HCT116 (cell line): ENCODE measurements at regions not wholly inside any gene's neighbourhood (a gene's known extent, or its start where the extent isn't known, plus 50 kb on each side); places are given as distances from the start of the nearest gene placed in this dataset.

Experiments used
- ATAC-seq: fragments of 200-7000 bp; cut with Tn5 transposase; 2 replicates; pipeline ENCODE4 v1.9.1; 2020; ENCODE audit warnings: mild to moderate bottlenecking, moderate library complexity
- BruUV-seq: library from RNA; stranded (reverse); fragments of 400-500 nt; replicated peaks from 2 replicates; lab custom pipeline; 2021; lab: Mats Ljungman, UMichigan
- CTCF ChIA-PET: fragments of 300-600 bp; sonication (Branson Sonifier 250); formaldehyde crosslinking; loops from one replicate; lab custom pipeline; 2021; ENCODE audit warnings: antibody characterized with exemption; lab: Charles Lee
- POLR2A ChIA-PET: fragments of 300-600, 350-600 bp; sonication (Branson Sonifier 250); formaldehyde crosslinking; loops from one replicate; lab custom pipeline; 2021; ENCODE audit warnings: antibody characterized with exemption; lab: Charles Lee
- RAD21 ChIA-PET, 2 experiments: fragments of 300-600 bp; sonication (Branson Sonifier 250); formaldehyde crosslinking; loops; one replicate each; lab custom pipeline; 2023; ENCODE audit warnings: low total read pairs in 2 of 2; ENCODE audit not compliant: uncharacterized antibody in 2 of 2, unreplicated experiment in 2 of 2, low non-redundant PET in 1 of 2; lab: Charles Lee
- DNase-seq: peaks from one replicate; pipeline ENCODE4 v3.0.0-alpha.2; 2010; ENCODE audit warnings: low read depth, low spot score
- H2AFZ ChIP-seq: fragments of 200-600 bp; shearing (Covaris generic), sonication (generic); 2 replicates; pipeline ENCODE4 v1.6.1; 2017; ENCODE audit warnings: low read depth, mixed run types, mixed read lengths, antibody characterized with exemption, low read length; ENCODE audit not compliant: poor library complexity, severe bottlenecking
- H3K27ac ChIP-seq: 2 replicates; pipeline ENCODE4 v1.5.1; 2012; ENCODE audit warnings: low read depth, low read length
- H3K27me3 ChIP-seq: fragments of 200-600 bp; sonication (generic); 2 replicates; pipeline ENCODE4 v1.6.1; 2016; ENCODE audit warnings: mixed run types, low read length, mixed read lengths; ENCODE audit not compliant: insufficient read depth
- H3K36me3 ChIP-seq, 2 experiments: fragments of 200-500 bp in 1 of 2; fragments of 200-600 bp in 1 of 2; sonication (Bioruptor generic) in 1 of 2; sonication (generic) in 1 of 2; 2 replicates each; pipeline versions ENCODE4 v1.5.1 to v1.6.1; 2014 to 2016; ENCODE audit warnings: low read length in 2 of 2, inconsistent platforms in 1 of 2, mixed read lengths in 1 of 2, mixed run types in 1 of 2; ENCODE audit not compliant: insufficient read depth in 2 of 2, control insufficient read depth in 1 of 2
- H3K4me1 ChIP-seq, 2 experiments: fragments of 200-600 bp in 1 of 2; sonication (generic) in 1 of 2; 2 replicates each; pipeline versions ENCODE4 v1.5.1 to v1.6.1; 2012 to 2017; ENCODE audit warnings: low read length in 2 of 2, inconsistent platforms in 1 of 2, mild to moderate bottlenecking in 1 of 2, mixed read lengths in 1 of 2, mixed run types in 1 of 2, moderate library complexity in 1 of 2; ENCODE audit not compliant: insufficient read depth in 2 of 2, control insufficient read depth in 1 of 2
- H3K4me2 ChIP-seq: fragments of 200-600 bp; sonication (generic); 2 replicates; pipeline ENCODE4 v1.6.1; 2017; ENCODE audit warnings: mixed run types, low read length, mixed read lengths
- H3K4me3 ChIP-seq, 2 experiments: fragments of 200-600 bp in 1 of 2; sonication (generic) in 1 of 2; replicated peaks in 1 of 2; 2 replicates each; pipeline ENCODE4 v1.5.1; 2011 to 2016; ENCODE audit warnings: low read length in 2 of 2, control low read depth in 1 of 2, low read depth in 1 of 2, mild to moderate bottlenecking in 1 of 2, mixed read lengths in 1 of 2, mixed run types in 1 of 2
- H3K79me2 ChIP-seq: fragments of 200-600 bp; sonication (generic); 2 replicates; pipeline ENCODE4 v1.6.1; 2017; ENCODE audit warnings: mild to moderate bottlenecking, mixed run types, low read length, moderate library complexity, mixed read lengths; ENCODE audit not compliant: insufficient read depth
- H3K9ac ChIP-seq: fragments of 200-600 bp; sonication (generic); 2 replicates; pipeline ENCODE4 v1.6.1; 2016; ENCODE audit warnings: low read length, mixed read lengths
- H3K9me2 ChIP-seq: fragments of 200-600 bp; sonication (generic), shearing (Covaris generic); 2 replicates; pipeline ENCODE4 v1.6.1; 2017; ENCODE audit warnings: mixed run types, mild to moderate bottlenecking, moderate library complexity; ENCODE audit not compliant: insufficient read depth
- H3K9me3 ChIP-seq, 2 experiments: fragments of 200-500 bp in 1 of 2; fragments of 200-600 bp in 1 of 2; sonication (Bioruptor generic) in 1 of 2; sonication (generic) in 1 of 2; 2 replicates each; pipeline ENCODE4 v1.6.1; 2014 to 2017; ENCODE audit warnings: low read length in 2 of 2, mixed read lengths in 2 of 2, inconsistent platforms in 1 of 2, low read depth in 1 of 2, mild to moderate bottlenecking in 1 of 2, mixed run types in 1 of 2, moderate library complexity in 1 of 2; ENCODE audit not compliant: control insufficient read depth in 1 of 2, insufficient read depth in 1 of 2
- H4K20me1 ChIP-seq: fragments of 200-600 bp; sonication (generic), shearing (Covaris generic); 2 replicates; pipeline ENCODE4 v1.6.1; 2017; ENCODE audit warnings: mixed run types, mild to moderate bottlenecking, moderate library complexity; ENCODE audit not compliant: insufficient read depth
- ATF3 ChIP-seq: IDR thresholded peaks from 2 replicates; pipeline ENCODE4 v1.6.1; 2012
- CBX3 ChIP-seq: IDR thresholded peaks from 2 replicates; pipeline ENCODE4 v1.6.1; 2012; ENCODE audit warnings: low read depth
- CEBPB ChIP-seq: IDR thresholded peaks from 2 replicates; pipeline ENCODE4 v1.6.1; 2012; ENCODE audit warnings: low read depth
- CTCF ChIP-seq, 3 experiments: fragments of 200-600 bp in 1 of 3; sonication (generic) in 1 of 3; IDR thresholded peaks in 2 of 3; conservative IDR thresholded peaks in 1 of 3; 2 replicates each; pipeline ENCODE4 v1.5.1; 2012 to 2017; ENCODE audit warnings: low read depth in 2 of 3, low read length in 2 of 3, antibody characterized with exemption in 1 of 3, borderline replicate concordance in 1 of 3, control low read depth in 1 of 3, mild to moderate bottlenecking in 1 of 3, mixed read lengths in 1 of 3, mixed run types in 1 of 3, moderate library complexity in 1 of 3; ENCODE audit not compliant: insufficient read depth in 1 of 3
- EGR1 ChIP-seq: IDR thresholded peaks from 2 replicates; pipeline ENCODE4 v1.6.1; 2012; ENCODE audit warnings: low read depth
- ELF1 ChIP-seq: IDR thresholded peaks from 2 replicates; pipeline ENCODE4 v1.6.1; 2012; ENCODE audit warnings: low read depth, borderline replicate concordance
- EZH2phosphoT487 ChIP-seq: fragments of 200-600 bp; IDR thresholded peaks from 2 replicates; pipeline ENCODE4 v1.6.1; 2018; ENCODE audit warnings: antibody characterized with exemption, borderline replicate concordance
- FOSL1 ChIP-seq: IDR thresholded peaks from 2 replicates; pipeline ENCODE4 v1.6.1; 2012; ENCODE audit warnings: low read depth
- MAX ChIP-seq: IDR thresholded peaks from 2 replicates; pipeline ENCODE4 v1.6.1; 2012
- POLR2AphosphoS5 ChIP-seq: IDR thresholded peaks from 2 replicates; pipeline ENCODE4 v1.6.1; 2011; ENCODE audit warnings: mild to moderate bottlenecking, low read depth, low read length, moderate library complexity
- RAD21 ChIP-seq: IDR thresholded peaks from 2 replicates; pipeline ENCODE4 v1.6.1; 2012; ENCODE audit warnings: low read depth, mild to moderate bottlenecking
- REST ChIP-seq: IDR thresholded peaks from 2 replicates; pipeline ENCODE4 v1.6.1; 2012; ENCODE audit warnings: low read depth
- SIN3A ChIP-seq: IDR thresholded peaks from 2 replicates; pipeline ENCODE4 v1.6.1; 2012; ENCODE audit warnings: low read depth
- SRF ChIP-seq: IDR thresholded peaks from 2 replicates; pipeline ENCODE4 v1.6.1; 2012; ENCODE audit warnings: low read depth
- TCF7L2 ChIP-seq: IDR thresholded peaks from 2 replicates; pipeline ENCODE4 v1.7.0; 2011; ENCODE audit warnings: borderline replicate concordance, inconsistent platforms; ENCODE audit not compliant: insufficient read depth, insufficient read length; ENCODE audit errors: extremely low read depth
- YY1 ChIP-seq: IDR thresholded peaks from 2 replicates; pipeline ENCODE4 v1.6.1; 2011; ENCODE audit warnings: low read length, low read depth, moderate library complexity, mild to moderate bottlenecking; ENCODE audit not compliant: insufficient replicate concordance; ENCODE audit errors: extremely low read depth
- ZBTB33 ChIP-seq: IDR thresholded peaks from 2 replicates; pipeline ENCODE4 v1.6.1; 2011; ENCODE audit warnings: mild to moderate bottlenecking, low read length, moderate library complexity; ENCODE audit not compliant: insufficient replicate concordance; ENCODE audit errors: extremely low read depth
- ZFX ChIP-seq: fragments of 450-650 bp; IDR thresholded peaks from 2 replicates; pipeline ENCODE4 v1.6.1; 2017
- intact Hi-C: fragments of 100-400 bp; cut with micrococcal nuclease; formaldehyde crosslinking; loops from 2 replicates; pipeline ENCODE4 v1.10.0; 2022

- no peaks in the 10 kb centered on the region for H3K36me3 ChIP-seq
- no peak overlapping the region for H3K4me2 ChIP-seq
- H3K4me1 ChIP-seq: peaks cover 8 to 11% of the 10 kb centered on the region in 2 experiments; a peak in 3 of 4 replicates
- ATAC-seq: no peak
- ChIA-PET POLR2A (no interaction called here), CTCF (no interaction called here), RAD21 (no interaction called here)
- intact Hi-C loops: no loop called here
- H4K20me1 ChIP-seq: no peaks in the 10 kb centered on the region
- BruUV-seq: no TSS peak
- H3K27me3 ChIP-seq: no peaks in the 10 kb centered on the region
- no peak overlapping the region for H3K27ac ChIP-seq
- H2AFZ ChIP-seq: no peak overlapping the region
- H3K9me3 ChIP-seq: no peaks in the 10 kb centered on the region
- no peak for DNase-seq
- no peak for TF ChIP-seq SIN3A
- no peak for TF ChIP-seq MAX
- TF ChIP-seq ZBTB33: no peak
- TF ChIP-seq CTCF (IDR thresholded peaks at IDR 0.05 in 2 of 3, conservative IDR thresholded peaks at IDR 0.05 in 1 of 3; ENCODE audit: borderline replicate concordance in 1 of 3, insufficient read depth in 1 of 3, low read depth in 2 of 3, low read length in 2 of 3): no peak
- no peak for TF ChIP-seq EGR1
- no peak for TF ChIP-seq CEBPB
- no peak for TF ChIP-seq POLR2AphosphoS5
- no peak for TF ChIP-seq YY1
- TF ChIP-seq REST: no peak
- no peak for TF ChIP-seq RAD21
- TF ChIP-seq SRF: no peak
- TF ChIP-seq ELF1: no peak
- TF ChIP-seq EZH2phosphoT487: no peak
- TF ChIP-seq FOSL1: no peak
- TF ChIP-seq CBX3: no peak
- no peak for TF ChIP-seq ZFX
- no peak for TF ChIP-seq TCF7L2
- TF ChIP-seq ATF3: no peak
- H3K9me2 ChIP-seq: no peaks in the 10 kb centered on the region
- no peak overlapping the region for H3K9ac ChIP-seq
- H3K79me2 ChIP-seq: no peaks in the 10 kb centered on the region
- H3K4me3 ChIP-seq: no peak overlapping the region
Observed at GRCh38 chr10:30154561-30154960, 95.2 kb upstream of the JCAD start.
